H9 (cell line): ENCODE measurements at regions not wholly inside any gene's neighbourhood (a gene's known extent, or its start where the extent isn't known, plus 50 kb on each side); places are given as distances from the start of the nearest gene placed in this dataset.

Experiments
- DNase-seq: peaks from one replicate; pipeline ENCODE4 v3.0.0-alpha.2; 2017
- H2AFZ ChIP-seq: one replicate; pipeline ENCODE4 v1.6.1; 2013; ENCODE audit warnings: mild to moderate bottlenecking, low read length, control low read depth, moderate library complexity
- H2AK5ac ChIP-seq: 2 replicates; pipeline ENCODE4 v1.6.1; 2013; ENCODE audit warnings: low read length, control low read depth, mixed read lengths; ENCODE audit not compliant: insufficient read length
- H2BK120ac ChIP-seq: one replicate; pipeline ENCODE4 v1.6.1; 2013; ENCODE audit warnings: low read depth, mild to moderate bottlenecking, low read length, control low read depth, inconsistent platforms; ENCODE audit not compliant: poor library complexity, severe bottlenecking
- H2BK12ac ChIP-seq: 2 replicates; pipeline ENCODE4 v1.6.1; 2013; ENCODE audit warnings: low read length, control low read depth, mixed read lengths, low read depth; ENCODE audit not compliant: insufficient read length
- H2BK15ac ChIP-seq: 2 replicates; pipeline ENCODE4 v1.6.1; 2013; ENCODE audit warnings: low read depth, low read length, control low read depth
- H2BK20ac ChIP-seq: one replicate; pipeline ENCODE4 v1.6.1; 2013; ENCODE audit warnings: low read depth, mild to moderate bottlenecking, low read length, control low read depth, inconsistent platforms; ENCODE audit not compliant: poor library complexity, severe bottlenecking
- H2BK5ac ChIP-seq: 2 replicates; pipeline ENCODE4 v1.6.1; 2013; ENCODE audit warnings: low read length, control low read depth, mixed read lengths; ENCODE audit not compliant: insufficient read length
- H3K14ac ChIP-seq: 2 replicates; pipeline ENCODE4 v1.6.1; 2013; ENCODE audit warnings: low read length, control low read depth; ENCODE audit not compliant: insufficient read depth
- H3K18ac ChIP-seq: 2 replicates; pipeline ENCODE4 v1.6.1; 2013; ENCODE audit warnings: low read depth, mild to moderate bottlenecking, mixed read lengths, low read length, control low read depth; ENCODE audit not compliant: insufficient read length
- H3K23ac ChIP-seq: 2 replicates; pipeline ENCODE4 v1.6.1; 2013; ENCODE audit warnings: low read length, control low read depth, mixed read lengths, low read depth; ENCODE audit not compliant: insufficient read length
- H3K23me2 ChIP-seq: 2 replicates; pipeline ENCODE4 v1.6.1; 2013; ENCODE audit warnings: low read depth, mild to moderate bottlenecking, mixed read lengths, low read length, control low read depth; ENCODE audit not compliant: insufficient read length, poor library complexity, severe bottlenecking
- H3K27ac ChIP-seq: 2 replicates; pipeline ENCODE4 v1.5.1; 2013; ENCODE audit warnings: low read length, control low read depth, mixed read lengths, low read depth; ENCODE audit not compliant: insufficient read length
- H3K27me3 ChIP-seq: 2 replicates; pipeline ENCODE4 v1.6.1; 2013; ENCODE audit warnings: low read length, control low read depth, inconsistent platforms; ENCODE audit not compliant: insufficient read depth
- H3K4ac ChIP-seq: 2 replicates; pipeline ENCODE4 v1.6.1; 2013; ENCODE audit warnings: low read depth, mild to moderate bottlenecking, control low read depth, inconsistent platforms, low read length, moderate library complexity
- H3K4me1 ChIP-seq: 2 replicates; pipeline ENCODE4 v1.6.1; 2013; ENCODE audit warnings: low read length, control low read depth, inconsistent platforms; ENCODE audit not compliant: insufficient read depth
- H3K4me2 ChIP-seq: 2 replicates; pipeline ENCODE4 v1.6.1; 2013; ENCODE audit warnings: low read length, control low read depth, mixed read lengths; ENCODE audit not compliant: insufficient read length, insufficient read depth
- H3K56ac ChIP-seq: 2 replicates; pipeline ENCODE4 v1.6.1; 2013; ENCODE audit warnings: low read depth, mild to moderate bottlenecking, mixed read lengths, low read length, control low read depth; ENCODE audit not compliant: insufficient read length
- H3K79me1 ChIP-seq: 2 replicates; pipeline ENCODE4 v1.6.1; 2013; ENCODE audit warnings: low read depth, mild to moderate bottlenecking, moderate library complexity, low read length, control low read depth, inconsistent platforms; ENCODE audit not compliant: insufficient read depth, poor library complexity, severe bottlenecking
- H3K79me2 ChIP-seq: 2 replicates; pipeline ENCODE4 v1.6.1; 2013; ENCODE audit warnings: low read length, control low read depth, inconsistent platforms; ENCODE audit not compliant: insufficient read depth
- H3K9ac ChIP-seq: 2 replicates; pipeline ENCODE4 v1.6.1; 2013; ENCODE audit warnings: low read length, control low read depth, mixed read lengths; ENCODE audit not compliant: insufficient read length; ENCODE audit errors: extremely low read depth
- H3K9me3 ChIP-seq: one replicate; pipeline ENCODE4 v1.6.1; 2013; ENCODE audit warnings: low read depth, low read length, inconsistent platforms; ENCODE audit not compliant: control insufficient read depth
- H3T11ph ChIP-seq: one replicate; pipeline ENCODE4 v1.6.1; 2013; ENCODE audit warnings: mild to moderate bottlenecking, low read length, control low read depth, inconsistent platforms
- H4K20me1 ChIP-seq: one replicate; pipeline ENCODE4 v1.6.1; 2013; ENCODE audit not compliant: control insufficient read depth, insufficient read length, insufficient read depth
- H4K5ac ChIP-seq: 2 replicates; pipeline ENCODE4 v1.6.1; 2013; ENCODE audit warnings: low read depth, mild to moderate bottlenecking, mixed read lengths, low read length, control low read depth; ENCODE audit not compliant: insufficient read length
- H4K8ac ChIP-seq: replicated peaks from 2 replicates; pipeline ENCODE4 v1.6.1; 2013; ENCODE audit warnings: low read length, control low read depth, mixed read lengths, low read depth; ENCODE audit not compliant: insufficient read length
- H4K91ac ChIP-seq: 2 replicates; pipeline ENCODE4 v1.6.1; 2013; ENCODE audit warnings: low read depth, mild to moderate bottlenecking, moderate library complexity, mixed read lengths, low read length, control low read depth; ENCODE audit not compliant: insufficient read length
- H3K27ac Mint-ChIP-seq, 3 experiments: 2 replicates in 2 of 3; 3 replicates in 1 of 3; pipeline ENCODE4 v1.8.0; 2020 to 2021; ENCODE audit warnings: mixed read lengths in 3 of 3, mild to moderate bottlenecking in 1 of 3, moderate library complexity in 1 of 3
- H3K27me3 Mint-ChIP-seq: 2 replicates; pipeline ENCODE4 v1.8.0; 2021; ENCODE audit warnings: low read depth, mild to moderate bottlenecking, moderate library complexity, mixed read lengths
- H3K36me3 Mint-ChIP-seq, 3 experiments: 2 replicates in 2 of 3; 3 replicates in 1 of 3; pipeline ENCODE4 v1.8.0; 2020 to 2021; ENCODE audit warnings: low read depth in 3 of 3, mixed read lengths in 3 of 3; ENCODE audit not compliant: insufficient read depth in 1 of 3
- H3K4me1 Mint-ChIP-seq, 2 experiments: 2 replicates each; pipeline ENCODE4 v1.8.0; 2020; ENCODE audit warnings: mixed read lengths in 2 of 2
- H3K4me3 Mint-ChIP-seq, 2 experiments: 2 replicates in 1 of 2; 3 replicates in 1 of 2; pipeline ENCODE4 v1.8.0; 2020 to 2021; ENCODE audit warnings: mild to moderate bottlenecking in 2 of 2, mixed read lengths in 2 of 2, moderate library complexity in 1 of 2
- H3K9me3 Mint-ChIP-seq, 2 experiments: 2 replicates in 1 of 2; 3 replicates in 1 of 2; pipeline ENCODE4 v1.8.0; 2020; ENCODE audit warnings: mild to moderate bottlenecking in 2 of 2, mixed read lengths in 2 of 2, moderate library complexity in 1 of 2
- CTCF ChIP-seq: fragments of 200-600 bp; sonication (generic); conservative IDR thresholded peaks from 3 replicates; pipeline ENCODE4 v1.8.0; 2021; ENCODE audit warnings: antibody characterized with exemption, mild to moderate bottlenecking
- WGBS: extraction: QIAGEN DNeasy Blood & Tissue Kit; methylation state at CpG from one replicate; pipeline ENCODE4 v1.1.7; 2013; ENCODE audit warnings: missing lambda C conversion rate, low lambda C conversion rate, mixed read lengths; ENCODE audit not compliant: insufficient read length; ENCODE audit errors: extremely low coverage; 5-methylcytosine and 5-hydroxymethylcytosine counted together

GRCh38 chr5:159630545-159630944, 285.7 kb upstream of the ADRA1B start:
- H3K27me3 Mint-ChIP-seq = no peaks in the 10 kb centered on the region; the same call in 1 of the 2 replicates
- no peaks in the 10 kb centered on the region for H4K20me1 ChIP-seq
- no peaks in the 10 kb centered on the region for H3K27me3 ChIP-seq

More at GRCh38 chr5:159630545-159630944, 285.7 kb upstream of the ADRA1B start:
- Histone ChIP-seq H2BK15ac (no peak overlapping the region), H3K4me1 (0 out of 2 replicates have a peak, but pooled peaks cover 2% of the 10 kb centered on the region), H3T11ph (no peak overlapping the region), H2AK5ac (no peak overlapping the region), H3K23me2 (no peaks in the 10 kb centered on the region), H3K4me2 (no peak overlapping the region), H3K79me2 (no peaks in the 10 kb centered on the region), H2BK5ac (no peak overlapping the region), H2BK20ac (no peak overlapping the region), H2BK12ac (no peak overlapping the region), H3K56ac (no peak overlapping the region), H3K18ac (no peak overlapping the region), H3K23ac (no peak overlapping the region), H4K91ac (no peak overlapping the region), H2BK120ac (no peak overlapping the region), H3K9me3 (no peaks in the 10 kb centered on the region), H2AFZ (no peak overlapping the region), H3K9ac (no peak overlapping the region), H4K5ac (no peak overlapping the region), H3K4ac (no peak overlapping the region), H3K79me1 (no peaks in the 10 kb centered on the region), H3K27ac (no peak overlapping the region), H3K14ac (no peak overlapping the region), H4K8ac (no peak overlapping the region)
- H3K4me1 Mint-ChIP-seq = peaks cover 6 to 11% of the 10 kb centered on the region in 2 experiments; a peak in 3 of 4 replicates
- no peak overlapping the region for H3K4me3 Mint-ChIP-seq
- H3K9me3 Mint-ChIP-seq = peaks cover 7 to 10% of the 10 kb centered on the region in 2 experiments; a peak in 3 of 5 replicates
- no peak for DNase-seq
- WGBS = no CpG with 5 or more reads among the region's 2 CpGs
- H3K27ac Mint-ChIP-seq = no peak overlapping the region
- no peaks in the 10 kb centered on the region; a peak in 1 of 7 replicates for H3K36me3 Mint-ChIP-seq
- no peak for TF ChIP-seq CTCF
